ENCODE measurements at regions not wholly inside any gene's neighbourhood (a gene's known extent, or its start where the extent isn't known, plus 50 kb on each side); places are given as distances from the start of the nearest gene placed in this dataset.

DNA sequence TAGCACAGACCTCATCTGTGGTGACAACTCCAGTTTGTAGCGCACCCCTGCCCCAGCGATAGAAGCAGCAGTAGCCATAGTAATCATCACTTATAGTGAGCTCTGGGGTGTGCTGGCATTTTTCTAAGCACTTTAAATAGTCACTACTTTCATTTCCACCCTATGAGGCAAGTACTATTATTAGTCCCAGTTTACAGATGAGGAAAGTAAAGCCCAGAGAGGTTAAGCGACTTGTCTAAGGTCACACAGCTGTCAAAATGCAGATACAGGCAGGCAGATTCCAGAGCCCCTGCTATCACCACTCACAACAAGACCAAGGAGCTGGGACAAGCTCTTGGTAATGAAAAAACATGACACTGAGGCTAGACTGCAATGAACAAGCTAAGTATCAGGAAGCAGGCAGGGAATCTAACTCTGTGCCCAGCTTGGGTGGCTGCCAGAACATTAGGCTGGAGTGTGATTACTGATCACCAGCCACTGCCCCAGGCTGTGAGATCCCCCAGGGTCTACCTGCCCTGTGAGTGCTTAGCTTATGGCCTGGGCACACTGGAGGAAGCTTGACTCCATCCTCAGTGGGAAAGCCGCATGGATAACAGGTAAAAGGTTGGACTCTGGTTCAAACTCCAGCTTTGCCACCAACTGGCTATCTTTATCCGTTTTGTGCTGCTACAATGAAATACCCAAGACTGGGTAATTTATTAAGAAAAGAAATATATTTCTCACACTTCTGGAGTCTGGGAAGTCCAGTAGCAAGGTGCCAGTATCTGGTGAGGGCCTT, 561.1 kb downstream of the MN1 start:
- no peak for DNase-seq
- no peaks in the 10 kb centered on the region for H3K27me3 Mint-ChIP-seq
- H3K4me1 Mint-ChIP-seq = no peaks in the 10 kb centered on the region
- H3K4me3 Mint-ChIP-seq = no peak overlapping the region
- no peak overlapping the region for H3K27ac Mint-ChIP-seq
- H3K36me3 Mint-ChIP-seq (ENCODE audit: low read depth) = no peaks in the 10 kb centered on the region
- ChIA-PET POLR2A (no interaction called here), CTCF (no interaction called here)
- no peaks in the 10 kb centered on the region for H3K9me3 Mint-ChIP-seq

DNA sequence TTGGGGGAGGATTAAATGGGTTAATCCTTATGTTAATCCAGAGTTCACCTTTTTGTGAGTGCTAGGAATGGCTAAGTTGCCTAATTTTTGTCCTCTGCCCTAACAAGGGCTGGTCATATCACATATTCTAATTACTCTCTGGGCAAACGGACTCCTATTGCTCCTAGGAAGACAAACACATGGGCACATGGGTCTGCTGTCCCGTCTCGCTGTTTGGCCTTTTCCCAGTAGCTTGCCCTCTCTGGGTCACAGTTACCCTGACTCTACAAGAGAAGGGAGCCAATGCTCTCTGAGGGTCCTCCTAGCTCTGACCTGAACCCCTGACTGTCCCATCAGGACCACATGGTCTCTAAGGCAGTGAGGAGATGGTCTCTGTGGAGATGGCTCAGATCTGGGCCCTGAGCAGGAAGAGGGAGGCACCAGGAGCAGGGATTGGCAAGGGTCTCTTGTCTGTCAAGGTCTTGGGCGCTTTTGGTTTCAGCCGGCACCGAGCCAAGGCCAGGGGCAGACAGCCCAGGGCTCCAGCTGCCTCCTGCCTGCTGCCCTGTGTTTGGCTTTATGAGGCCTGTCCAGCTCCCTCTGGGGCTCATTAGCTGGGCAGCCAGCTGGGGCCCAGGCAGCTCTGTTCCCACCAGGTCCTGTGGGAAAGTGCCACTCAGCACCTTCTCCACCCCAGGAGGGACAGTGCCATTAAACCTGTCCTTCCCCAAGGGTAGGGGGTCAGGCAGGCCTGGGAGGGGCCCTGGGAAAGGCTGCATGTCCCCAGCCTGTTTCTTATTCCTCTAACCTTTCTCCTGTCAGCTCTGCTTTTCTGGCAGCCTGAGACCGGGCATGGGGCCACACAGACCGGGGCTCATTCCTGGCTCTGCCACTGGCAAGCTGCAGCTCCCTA, 559.9 kb downstream of the MN1 start:
- no peaks in the 10 kb centered on the region for H3K27me3 Mint-ChIP-seq
- H3K27ac Mint-ChIP-seq = no peak overlapping the region
- ChIA-PET POLR2A (no interaction called here), CTCF (no interaction called here)
- no peak overlapping the region for H3K4me3 Mint-ChIP-seq
- H3K36me3 Mint-ChIP-seq (ENCODE audit: low read depth) = no peaks in the 10 kb centered on the region
- DNase-seq = no peak
- no peaks in the 10 kb centered on the region for H3K4me1 Mint-ChIP-seq
- peaks cover 5% of the 10 kb centered on the region for H3K9me3 Mint-ChIP-seq

GRCh38 chr22:27242474-27242873, 559.1 kb downstream of the MN1 start:
- peaks cover 4% of the 10 kb centered on the region for H3K4me1 Mint-ChIP-seq
- H3K9me3 Mint-ChIP-seq = peaks cover 7% of the 10 kb centered on the region
- H3K27me3 Mint-ChIP-seq = no peaks in the 10 kb centered on the region
- H3K36me3 Mint-ChIP-seq (ENCODE audit: low read depth) = no peaks in the 10 kb centered on the region
- H3K27ac Mint-ChIP-seq = no peak overlapping the region
- no peak overlapping the region for H3K4me3 Mint-ChIP-seq
- POLR2A ChIA-PET = no interaction called here
- DNase-seq = no peak
- CTCF ChIA-PET = no interaction called here

DNA sequence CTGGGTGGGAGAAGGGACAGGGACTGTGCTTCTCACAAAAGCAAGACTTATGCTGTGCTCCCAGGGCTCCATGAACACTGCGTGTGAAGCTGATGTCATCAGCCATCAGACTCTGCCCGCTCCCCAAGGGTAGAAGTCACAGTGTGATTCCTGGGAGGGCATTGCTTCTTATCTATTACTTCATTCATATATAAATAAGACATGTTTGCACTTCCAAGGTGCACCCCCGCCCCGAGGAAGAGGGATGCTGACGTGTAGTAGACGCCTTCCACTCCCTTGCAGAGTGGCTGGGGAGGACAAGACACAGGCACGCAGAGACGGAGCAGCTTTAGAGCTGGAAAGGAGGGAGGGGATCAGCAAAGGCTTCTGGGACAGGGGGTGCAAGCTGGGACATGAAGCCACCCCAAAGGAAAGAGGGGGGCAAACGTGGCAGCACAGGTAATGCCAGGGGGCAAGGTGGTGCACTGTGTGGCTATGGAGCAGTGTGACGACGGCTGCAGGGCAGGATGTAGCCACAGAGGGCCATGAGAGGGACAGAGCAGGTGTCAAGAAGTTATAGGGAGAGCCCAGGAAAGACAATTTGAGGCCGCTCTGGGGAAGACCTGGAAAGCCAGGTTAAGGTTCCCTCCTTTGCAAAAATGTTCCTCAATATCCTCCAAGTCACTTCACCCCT, 558.5 kb downstream of the MN1 start:
- peaks cover 4% of the 10 kb centered on the region for H3K4me1 Mint-ChIP-seq
- H3K4me3 Mint-ChIP-seq = no peak overlapping the region
- ChIA-PET CTCF (no interaction called here), POLR2A (no interaction called here)
- H3K36me3 Mint-ChIP-seq (ENCODE audit: low read depth) = no peaks in the 10 kb centered on the region
- no peak overlapping the region for H3K27ac Mint-ChIP-seq
- peaks cover 7% of the 10 kb centered on the region for H3K9me3 Mint-ChIP-seq
- no peak for DNase-seq
- no peaks in the 10 kb centered on the region for H3K27me3 Mint-ChIP-seq

- H3K4me3 Mint-ChIP-seq = no peak overlapping the region
- ChIA-PET CTCF (no interaction called here), POLR2A (no interaction called here)
- H3K27ac Mint-ChIP-seq = no peak overlapping the region
- no peaks in the 10 kb centered on the region for H3K36me3 Mint-ChIP-seq (ENCODE audit: low read depth)
- peaks cover 4% of the 10 kb centered on the region for H3K4me1 Mint-ChIP-seq
- no peaks in the 10 kb centered on the region for H3K27me3 Mint-ChIP-seq
- no peak for DNase-seq
- peaks cover 7% of the 10 kb centered on the region for H3K9me3 Mint-ChIP-seq
These were observed 557.2 kb downstream of the MN1 start for GRCh38 chr22:27244328-27244727.

DNA sequence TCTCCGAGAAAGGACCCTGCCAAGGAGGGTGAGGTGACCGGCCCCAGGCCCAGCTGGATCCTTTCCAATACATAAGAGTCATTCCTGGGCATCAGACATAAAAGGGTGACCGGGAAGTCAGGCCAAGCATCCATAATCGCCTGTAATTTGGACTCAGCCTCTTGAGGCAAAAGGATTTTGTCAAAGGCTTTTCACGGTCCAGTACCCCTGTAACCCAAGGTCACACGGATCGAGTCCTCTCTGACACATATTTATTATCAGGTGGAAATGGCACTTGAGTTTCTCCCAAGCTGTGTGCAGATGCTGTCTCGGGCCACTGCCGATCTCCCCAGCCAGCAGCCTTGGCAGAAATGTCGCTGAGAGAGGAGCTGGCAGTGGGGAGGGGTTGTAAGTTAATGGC, 556.5 kb downstream of the MN1 start:
- Mint-ChIP-seq H3K27ac (no peak overlapping the region), H3K27me3 (no peaks in the 10 kb centered on the region)

GRCh38 chr22:27246558-27246957, 555.0 kb downstream of the MN1 start:
- Mint-ChIP-seq H3K9me3 (peaks cover 7% of the 10 kb centered on the region), H3K27ac (no peak overlapping the region), H3K36me3 (ENCODE audit: low read depth) (no peaks in the 10 kb centered on the region), H3K4me3 (no peak overlapping the region), H3K4me1 (peaks cover 4% of the 10 kb centered on the region), H3K27me3 (no peaks in the 10 kb centered on the region)
- CTCF ChIA-PET = no interaction called here
- POLR2A ChIA-PET = no interaction called here
- no peak for DNase-seq

More for the DNA sequence above, 556.5 kb downstream of the MN1 start:
- Mint-ChIP-seq H3K9me3 (peaks cover 7% of the 10 kb centered on the region), H3K4me1 (peaks cover 4% of the 10 kb centered on the region), H3K4me3 (no peak overlapping the region), H3K36me3 (ENCODE audit: low read depth) (no peaks in the 10 kb centered on the region)
- CTCF ChIA-PET = no interaction called here
- no peak for DNase-seq
- POLR2A ChIA-PET = no interaction called here

DNA sequence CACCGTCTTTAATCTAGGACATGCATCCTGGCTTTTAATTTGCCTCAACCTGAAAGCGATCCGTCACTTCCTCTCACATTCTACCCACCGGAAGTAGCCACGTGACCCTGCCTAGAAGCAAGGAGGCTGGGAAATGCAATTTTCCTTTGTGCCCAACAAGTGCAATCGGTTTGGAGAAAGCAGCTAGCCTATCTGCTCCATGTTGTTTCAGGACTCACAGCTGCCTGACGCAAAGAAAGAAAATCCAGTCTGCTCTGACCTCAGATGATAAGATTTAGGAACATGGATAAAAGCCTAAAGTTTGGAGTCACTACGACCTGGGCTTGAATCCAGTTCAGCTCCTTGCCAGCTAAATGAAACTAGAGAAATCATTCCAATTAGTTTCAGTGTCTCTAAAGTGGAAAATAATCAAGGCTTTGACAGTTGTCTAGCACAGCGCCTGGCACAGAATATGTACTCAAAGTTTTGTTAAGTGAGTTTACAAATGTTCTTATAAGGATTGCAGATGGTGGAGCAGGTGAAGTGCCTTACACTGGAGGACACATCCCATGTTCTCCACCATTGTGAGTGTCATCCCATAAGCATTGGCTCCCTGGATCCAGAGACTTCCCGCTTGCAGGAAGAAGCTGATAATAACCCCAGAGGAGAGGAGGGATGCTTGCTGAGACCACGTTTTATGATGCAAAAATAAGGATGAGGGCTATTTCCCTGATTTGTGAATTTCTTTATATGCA, 553.7 kb downstream of the MN1 start:
- DNase-seq = no peak
- peaks cover 7% of the 10 kb centered on the region for H3K9me3 Mint-ChIP-seq
- H3K36me3 Mint-ChIP-seq (ENCODE audit: low read depth) = no peaks in the 10 kb centered on the region
- H3K4me3 Mint-ChIP-seq = no peak overlapping the region
- ChIA-PET POLR2A (no interaction called here), CTCF (no interaction called here)
- H3K27me3 Mint-ChIP-seq = no peaks in the 10 kb centered on the region
- H3K4me1 Mint-ChIP-seq = peaks cover 4% of the 10 kb centered on the region
- H3K27ac Mint-ChIP-seq = no peak overlapping the region

DNA sequence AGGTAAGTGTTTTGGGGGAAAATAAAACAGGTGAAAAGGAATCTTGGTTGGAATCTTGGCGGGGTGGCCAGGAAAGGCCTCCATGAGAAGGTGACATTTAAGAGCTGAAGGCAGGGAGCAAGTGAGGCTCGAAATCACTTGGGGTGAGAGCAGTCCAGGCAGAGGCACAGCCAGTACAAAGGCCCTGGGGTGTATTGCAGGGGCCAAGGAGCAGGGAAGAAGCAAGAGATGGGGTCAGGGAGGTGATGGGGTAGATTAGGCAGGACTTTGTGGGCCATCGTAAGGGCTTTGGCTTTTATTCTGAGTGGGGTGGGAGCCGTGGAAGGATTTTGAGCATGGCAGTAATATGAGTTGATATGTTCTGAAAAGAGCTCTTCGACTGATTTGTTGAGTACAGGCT, 551.1 kb downstream of the MN1 start:
- Mint-ChIP-seq H3K27me3 (no peaks in the 10 kb centered on the region), H3K9me3 (peaks cover 17% of the 10 kb centered on the region), H3K4me3 (no peak overlapping the region), H3K36me3 (ENCODE audit: low read depth) (no peaks in the 10 kb centered on the region), H3K27ac (no peak overlapping the region), H3K4me1 (peaks cover 4% of the 10 kb centered on the region)
- no peak for DNase-seq
- POLR2A ChIA-PET = no interaction called here
- CTCF ChIA-PET = no interaction called here

- peaks cover 21% of the 10 kb centered on the region for H3K9me3 Mint-ChIP-seq
- no peak for DNase-seq
- ChIA-PET POLR2A (no interaction called here), CTCF (no interaction called here)
- H3K27me3 Mint-ChIP-seq = no peaks in the 10 kb centered on the region
- no peak overlapping the region for H3K4me3 Mint-ChIP-seq
- no peak overlapping the region for H3K27ac Mint-ChIP-seq
- H3K4me1 Mint-ChIP-seq = peaks cover 4% of the 10 kb centered on the region
- H3K36me3 Mint-ChIP-seq (ENCODE audit: low read depth) = no peaks in the 10 kb centered on the region
These were observed 550.7 kb downstream of the MN1 start for GRCh38 chr22:27250886-27251285.

GRCh38 chr22:27251563-27251962, 550.0 kb downstream of the MN1 start:
- DNase-seq = no peak
- ChIA-PET CTCF (no interaction called here), POLR2A (no interaction called here)
- H3K27ac Mint-ChIP-seq = no peak overlapping the region
- H3K4me1 Mint-ChIP-seq = peaks cover 4% of the 10 kb centered on the region
- H3K4me3 Mint-ChIP-seq = no peak overlapping the region
- no peaks in the 10 kb centered on the region for H3K36me3 Mint-ChIP-seq (ENCODE audit: low read depth)
- H3K27me3 Mint-ChIP-seq = no peaks in the 10 kb centered on the region
- H3K9me3 Mint-ChIP-seq = peaks cover 20% of the 10 kb centered on the region

- Mint-ChIP-seq H3K9me3 (peaks cover 18% of the 10 kb centered on the region), H3K27ac (no peak overlapping the region), H3K4me1 (no peaks in the 10 kb centered on the region), H3K27me3 (no peaks in the 10 kb centered on the region), H3K4me3 (no peak overlapping the region), H3K36me3 (ENCODE audit: low read depth) (no peaks in the 10 kb centered on the region)
- ChIA-PET CTCF (no interaction called here), POLR2A (no interaction called here)
- no peak for DNase-seq
These were observed 549.1 kb downstream of the MN1 start for GRCh38 chr22:27252282-27253049.

All from activated CD4-positive, alpha-beta memory T cell treated with anti-CD3 and anti-CD28 coated beads, Interleukin-2, amount 10 ng/mL, durations not matched to agents 7 days and 5 days (primary cell).